Stomach (tissue), 8 donors: ENCODE measurements at regions not wholly inside any gene's neighbourhood (a gene's known extent, or its start where the extent isn't known, plus 50 kb on each side); places are given as distances from the start of the nearest gene placed in this dataset.

Experiments used
- DNase-seq, 2 donors: peaks; one replicate each; pipeline versions ENCODE4 v3.0.0 to v3.0.0-alpha.2; 2013 to 2019
- H3K27ac ChIP-seq, 5 donors: fragments of 200-600 bp in 4 of 5; sonication (generic) in 4 of 5; one replicate each; pipeline ENCODE4 v1.5.1; 2013 to 2019; ENCODE audit warnings: mild to moderate bottlenecking in 1 of 5, moderate library complexity in 1 of 5
- H3K27me3 ChIP-seq, 3 donors: fragments of 200-600 bp; sonication (generic); one replicate each; pipeline ENCODE4 v1.5.1; 2017 to 2019; ENCODE audit warnings: mixed run types in 1 of 3
- H3K36me3 ChIP-seq, 4 donors: fragments of 200-600 bp; sonication (generic); 1 replicate in 3 of 4; 2 replicates in 1 of 4; pipeline ENCODE4 v1.5.1; 2016 to 2019
- H3K4me1 ChIP-seq, 4 donors: fragments of 200-600 bp; sonication (generic); one replicate each; pipeline ENCODE4 v1.5.1; 2016 to 2019
- H3K4me3 ChIP-seq, 4 donors: fragments of 200-600 bp; sonication (generic) in 3 of 4; one replicate each; pipeline ENCODE4 v1.5.1; 2016 to 2019; ENCODE audit warnings: mild to moderate bottlenecking in 1 of 4
- H3K9me3 ChIP-seq, 4 donors: fragments of 200-600 bp; sonication (generic); one replicate each; pipeline ENCODE4 v1.5.1; 2016 to 2019
- CTCF ChIP-seq, 7 experiments: fragments of 450-650 bp in 4 of 7; fragments of 200-600 bp in 3 of 7; sonication (generic) in 3 of 7; IDR thresholded peaks; one replicate each; pipeline ENCODE4 v1.5.1; 2016 to 2019; ENCODE audit warnings: antibody characterized with exemption in 7 of 7, control low read depth in 2 of 7, mild to moderate bottlenecking in 1 of 7
- EP300 ChIP-seq: sonication (generic); formaldehyde crosslinking; IDR thresholded peaks from one replicate; pipeline ENCODE4 v1.6.1; 2017; ENCODE audit warnings: antibody characterized with exemption
- POLR2A ChIP-seq, 4 donors: fragments of 450-650 bp; IDR thresholded peaks; one replicate each; pipeline ENCODE4 v1.6.1; 2016; ENCODE audit warnings: antibody characterized with exemption in 4 of 4, control low read depth in 2 of 4, mild to moderate bottlenecking in 1 of 4, moderate library complexity in 1 of 4
- POLR2AphosphoS5 ChIP-seq, 3 donors: sonication (generic); formaldehyde crosslinking; IDR thresholded peaks; one replicate each; pipeline ENCODE4 v1.6.1; 2016; ENCODE audit warnings: antibody characterized with exemption in 3 of 3
- WGBS, 5 donors: extraction: QIAGEN DNeasy Blood & Tissue Kit in 3 of 5; methylation state at CpG; one replicate each; pipeline versions ENCODE4 v1.1.5 to v1.1.7; 2013 to 2018; 5-methylcytosine and 5-hydroxymethylcytosine counted together
- intact Hi-C: fragments of 100-400 bp; cut with DNase I; formaldehyde crosslinking; loops from one replicate; pipeline ENCODE4 v1.15.1; 2023; ENCODE audit warnings: low total_unique reads
- donor health status: healthy with polysubstance abuse.
- donor health status: Bipolar disorder and iron deficiency.
- donor health status: healthy.

- WGBS, 5 donors: 21 to 35% (median 31%) methylated on average over 2 of the region's 2 CpGs
- H3K4me1 ChIP-seq: peaks cover 0 to 6% (median 6%) of the 10 kb centered on the region in 4 donors
- intact Hi-C loops: no loop called here
- no peaks in the 10 kb centered on the region for H3K27me3 ChIP-seq
- no peak for DNase-seq
- no peaks in the 10 kb centered on the region for H3K36me3 ChIP-seq
- no peaks in the 10 kb centered on the region for H3K9me3 ChIP-seq
- TF ChIP-seq POLR2AphosphoS5 (IDR thresholded peaks at IDR 0.05) (no peak), EP300 (no peak), POLR2A (IDR thresholded peaks at IDR 0.05) (no peak), CTCF (IDR thresholded peaks at IDR 0.05) (no peak)
- no peak overlapping the region for H3K4me3 ChIP-seq
- peak overlapping the region in 2 of 5 donors; percentile 31 to 56 for H3K27ac ChIP-seq
Measured at GRCh38 chr9:27625751-27626150, 52.5 kb upstream of the C9orf72 start.

GRCh38 chr9:27626244-27627187, 53.2 kb upstream of the C9orf72 start:
- 33 to 53% (median 40%) methylated on average over 8 of the region's 8 CpGs for WGBS, 5 donors
- no peak for TF ChIP-seq POLR2A (IDR thresholded peaks at IDR 0.05)
- no peak for TF ChIP-seq EP300
- no peak for TF ChIP-seq CTCF (IDR thresholded peaks at IDR 0.05)
- no peak for TF ChIP-seq POLR2AphosphoS5 (IDR thresholded peaks at IDR 0.05)
- peak in 1 of 2 donors; percentile 66 for DNase-seq
- H3K4me1 ChIP-seq: peaks cover 0 to 6% (median 6%) of the 10 kb centered on the region in 4 donors
- peak overlapping the region; percentile 40 to 67 (median 56) for H3K27ac ChIP-seq
- intact Hi-C loops: no loop called here
- peak overlapping the region in 1 of 4 donors; percentile 15 for H3K4me3 ChIP-seq
- no peaks in the 10 kb centered on the region for H3K27me3 ChIP-seq
- no peaks in the 10 kb centered on the region for H3K36me3 ChIP-seq
- no peaks in the 10 kb centered on the region for H3K9me3 ChIP-seq

GRCh38 chr9:27627188-27627564, 53.9 kb upstream of the C9orf72 start:
- no peaks in the 10 kb centered on the region for H3K9me3 ChIP-seq
- H3K36me3 ChIP-seq: no peaks in the 10 kb centered on the region
- TF ChIP-seq POLR2A (IDR thresholded peaks at IDR 0.05) (no peak), CTCF (IDR thresholded peaks at IDR 0.05) (no peak), POLR2AphosphoS5 (IDR thresholded peaks at IDR 0.05) (no peak), EP300 (no peak)
- H3K27ac ChIP-seq: peak overlapping the region in 2 of 5 donors; percentile 42 to 56
- intact Hi-C loops: no loop called here
- 15 to 40% (median 25%) methylated on average over 5 of the region's 5 CpGs for WGBS, 5 donors
- DNase-seq: no peak
- no peaks in the 10 kb centered on the region for H3K27me3 ChIP-seq
- peaks cover 0 to 6% (median 6%) of the 10 kb centered on the region in 4 donors for H3K4me1 ChIP-seq
- H3K4me3 ChIP-seq: no peak overlapping the region

- H3K27me3 ChIP-seq: no peaks in the 10 kb centered on the region
- peaks cover 0 to 6% (median 6%) of the 10 kb centered on the region in 4 donors for H3K4me1 ChIP-seq
- no peaks in the 10 kb centered on the region for H3K36me3 ChIP-seq
- TF ChIP-seq POLR2A (IDR thresholded peaks at IDR 0.05) (no peak), CTCF (IDR thresholded peaks at IDR 0.05) (no peak), EP300 (no peak), POLR2AphosphoS5 (IDR thresholded peaks at IDR 0.05) (no peak)
- no peaks in the 10 kb centered on the region for H3K9me3 ChIP-seq
- H3K27ac ChIP-seq: no peak overlapping the region
- no peak overlapping the region for H3K4me3 ChIP-seq
- no peak for DNase-seq
- intact Hi-C loops: no loop called here
Measured at GRCh38 chr9:27628311-27628710, 55.0 kb upstream of the C9orf72 start.
